ENCODE measurements at regions not wholly inside any gene's neighbourhood (a gene's known extent, or its start where the extent isn't known, plus 50 kb on each side); places are given as distances from the start of the nearest gene placed in this dataset.

DNA sequence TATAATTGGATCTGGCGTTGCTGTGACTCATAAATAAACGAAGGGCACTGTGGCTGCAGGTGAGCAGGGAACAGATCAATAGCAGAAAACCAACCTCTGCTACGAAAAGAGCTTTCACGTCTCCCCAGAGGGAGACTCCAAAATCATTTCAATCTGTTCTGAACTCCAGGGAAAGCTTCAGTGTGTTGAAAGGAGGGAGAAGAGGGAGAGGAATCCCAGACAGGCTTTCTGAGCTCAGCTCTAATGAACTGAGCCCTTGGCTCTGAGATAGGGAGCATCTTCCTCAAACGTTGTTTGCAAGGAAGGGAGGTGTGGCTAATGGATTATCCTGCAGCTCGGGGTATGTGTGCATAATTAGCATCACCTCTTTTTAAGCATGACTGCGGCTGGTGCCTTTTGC, 288.0 kb upstream of the IRX4 start:
- FAIRE-seq (no peak), DNase-seq (ENCODE audit: extremely low spot score, insufficient read length, low read depth) (no peak)

DNA sequence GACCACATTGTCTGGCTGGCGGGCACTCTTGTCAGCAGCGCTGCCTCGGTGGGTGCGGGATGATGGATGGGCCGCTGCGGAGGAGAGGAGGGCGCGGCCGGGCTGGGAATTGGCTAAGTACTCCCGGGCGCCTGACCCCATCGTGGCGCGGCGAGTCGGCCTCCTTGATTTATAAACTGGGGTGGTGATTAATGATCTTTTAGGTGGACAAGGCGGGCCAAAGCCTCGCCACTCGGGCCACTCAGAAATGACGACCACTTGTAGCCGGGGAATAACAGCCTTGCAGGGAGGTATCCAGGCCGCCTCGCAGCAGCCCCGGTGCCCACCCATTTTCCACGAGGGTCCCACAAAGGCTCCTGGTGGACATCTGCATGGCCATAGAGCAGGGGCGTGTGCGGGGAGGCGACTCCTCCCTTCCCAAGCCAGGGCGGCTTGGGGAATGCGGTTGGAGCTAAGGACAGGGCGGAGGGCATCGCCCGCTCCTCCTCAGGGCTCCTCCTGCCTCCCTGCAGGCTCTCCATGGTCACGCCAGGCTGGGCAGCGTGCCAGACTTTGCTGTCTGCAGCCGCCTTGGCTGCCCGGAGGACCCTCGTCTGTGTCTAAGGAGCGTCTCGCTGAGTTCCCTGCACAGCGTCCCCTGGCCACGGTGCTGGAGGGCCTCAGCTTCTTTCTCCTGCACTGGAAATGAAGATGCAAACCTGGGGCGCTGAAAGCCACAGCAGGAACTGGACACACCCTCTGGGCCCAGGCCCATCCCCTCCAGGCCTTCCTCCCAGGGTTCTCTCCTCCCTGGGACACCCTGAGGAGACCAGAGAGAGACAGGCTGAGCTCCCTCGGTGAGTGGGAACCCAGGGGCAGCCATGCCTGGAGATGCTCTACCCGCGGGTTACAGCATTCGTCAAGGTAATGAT, 287.4 kb upstream of the IRX4 start:
- DNase-seq (ENCODE audit: extremely low spot score, insufficient read length, low read depth) (no peak), FAIRE-seq (no peak)

GRCh38 chr5:2169430-2169808, 286.7 kb upstream of the IRX4 start:
- FAIRE-seq (no peak), DNase-seq (ENCODE audit: extremely low spot score, insufficient read length, low read depth) (no peak)

- FAIRE-seq: no peak
- no peak for DNase-seq (ENCODE audit: extremely low spot score, insufficient read length, low read depth)
Measured at GRCh38 chr5:2168601-2169429, 286.1 kb upstream of the IRX4 start.

GRCh38 chr5:2167671-2168070, 284.9 kb upstream of the IRX4 start:
- DNase-seq (ENCODE audit: extremely low spot score, insufficient read length, low read depth) (no peak), FAIRE-seq (no peak)

- DNase-seq (ENCODE audit: extremely low spot score, insufficient read length, low read depth) (no peak), FAIRE-seq (no peak)
Measured at GRCh38 chr5:2166979-2167377, 284.3 kb upstream of the IRX4 start.

DNA sequence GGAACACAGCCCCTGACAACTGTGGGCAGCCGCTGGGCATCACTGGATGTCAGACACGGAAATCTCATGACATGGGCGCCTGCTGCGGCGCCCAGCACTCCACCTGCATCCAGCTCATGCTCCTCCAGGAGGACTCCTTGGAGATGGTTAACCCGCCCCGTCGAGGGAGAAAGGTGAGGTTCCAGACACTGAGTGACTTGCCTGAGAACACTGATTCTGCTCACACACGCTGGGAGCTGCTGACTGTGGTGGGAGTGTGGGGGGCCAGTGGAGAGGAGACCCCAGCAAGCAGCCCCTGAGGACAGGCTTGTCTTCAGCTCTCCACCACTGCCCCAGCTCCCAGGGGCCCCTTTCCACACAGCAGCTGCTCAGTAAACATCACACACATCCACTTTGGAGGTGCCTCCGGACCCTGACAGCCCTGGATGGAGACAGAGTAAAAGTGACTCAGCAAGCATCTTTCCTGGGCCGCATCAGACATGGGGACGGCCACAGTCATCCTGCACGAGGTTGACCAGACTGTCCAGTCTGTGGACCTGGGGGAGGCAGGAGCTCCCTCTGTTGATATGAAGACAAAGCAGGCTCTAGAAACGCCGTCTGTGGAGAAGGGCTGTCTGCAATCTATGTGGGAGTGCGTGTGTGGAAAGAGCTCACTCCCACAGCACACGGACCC, 283.7 kb upstream of the IRX4 start:
- DNase-seq (ENCODE audit: extremely low spot score, insufficient read length, low read depth) (no peak), FAIRE-seq (no peak)

GRCh38 chr5:2165615-2166305, 283.0 kb upstream of the IRX4 start:
- DNase-seq (ENCODE audit: extremely low spot score, insufficient read length, low read depth) (no peak), FAIRE-seq (no peak)

- DNase-seq (ENCODE audit: extremely low spot score, insufficient read length, low read depth) (no peak), FAIRE-seq (no peak)
Measured at GRCh38 chr5:2165203-2165602, 282.5 kb upstream of the IRX4 start.

- FAIRE-seq: no peak
- DNase-seq (ENCODE audit: extremely low spot score, insufficient read length, low read depth): no peak
Measured at GRCh38 chr5:2164586-2164985, 281.9 kb upstream of the IRX4 start.

GRCh38 chr5:2163940-2164490, 281.3 kb upstream of the IRX4 start:
- no peak for FAIRE-seq
- DNase-seq (ENCODE audit: extremely low spot score, insufficient read length, low read depth): no peak

DNA sequence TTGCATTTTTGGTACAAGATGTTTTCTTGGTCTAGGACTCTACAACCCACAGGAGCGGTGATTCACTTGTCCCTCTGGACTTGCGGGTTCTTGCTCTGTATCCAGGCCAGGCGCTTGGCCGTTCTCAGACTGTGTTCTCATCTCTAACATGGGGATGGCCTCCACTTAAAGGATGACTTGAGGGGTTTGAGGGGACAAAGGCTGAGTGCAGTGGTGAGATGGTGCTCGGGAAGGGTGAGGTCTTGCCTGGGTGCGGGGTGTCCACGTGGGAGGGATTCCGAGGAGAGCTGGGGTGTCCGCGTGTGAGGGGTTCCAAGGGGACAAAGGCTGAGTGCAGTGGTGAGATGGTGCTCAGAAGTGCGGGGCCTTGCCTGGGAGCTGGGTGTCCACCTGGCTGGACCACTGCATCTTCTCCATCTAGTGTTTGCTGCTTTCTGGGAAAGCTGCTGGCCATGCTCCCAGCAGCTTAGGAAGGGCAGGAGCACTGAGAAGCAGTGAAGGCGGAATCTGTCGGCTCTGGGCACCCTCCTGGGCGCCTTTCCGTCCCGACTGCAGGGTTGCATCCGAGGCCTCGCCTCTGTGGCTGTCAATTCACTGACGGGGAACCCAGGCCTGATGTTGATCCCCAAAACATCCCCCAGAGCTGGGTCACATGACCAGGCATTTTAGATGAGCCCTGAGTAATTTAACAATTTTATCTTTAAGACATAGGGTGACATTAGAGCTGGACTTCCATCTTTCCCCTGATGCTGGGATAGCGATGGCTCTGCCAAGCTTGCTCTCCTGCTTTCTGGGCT, 280.5 kb upstream of the IRX4 start:
- DNase-seq (ENCODE audit: extremely low spot score, insufficient read length, low read depth) (no peak), FAIRE-seq (no peak)

DNA sequence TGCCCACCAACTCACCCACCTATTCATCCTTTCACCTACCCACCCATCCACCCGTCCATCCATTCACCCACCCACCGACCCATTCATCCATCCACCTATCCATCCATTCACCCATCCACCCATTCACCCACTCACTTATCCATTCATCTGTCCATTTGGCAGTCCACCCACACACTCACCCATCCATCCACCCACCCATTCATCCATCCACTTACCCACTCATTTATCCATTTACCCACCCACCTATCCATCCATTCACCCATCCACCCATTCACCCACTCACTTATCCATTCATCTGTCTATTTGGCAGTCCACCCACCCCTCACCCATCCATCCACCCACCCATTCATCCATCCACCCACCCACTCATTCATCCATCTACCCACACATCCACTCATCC, 278.1 kb upstream of the IRX4 start:
- FAIRE-seq (no peak), DNase-seq (ENCODE audit: extremely low spot score, insufficient read length, low read depth) (no peak)

DNA sequence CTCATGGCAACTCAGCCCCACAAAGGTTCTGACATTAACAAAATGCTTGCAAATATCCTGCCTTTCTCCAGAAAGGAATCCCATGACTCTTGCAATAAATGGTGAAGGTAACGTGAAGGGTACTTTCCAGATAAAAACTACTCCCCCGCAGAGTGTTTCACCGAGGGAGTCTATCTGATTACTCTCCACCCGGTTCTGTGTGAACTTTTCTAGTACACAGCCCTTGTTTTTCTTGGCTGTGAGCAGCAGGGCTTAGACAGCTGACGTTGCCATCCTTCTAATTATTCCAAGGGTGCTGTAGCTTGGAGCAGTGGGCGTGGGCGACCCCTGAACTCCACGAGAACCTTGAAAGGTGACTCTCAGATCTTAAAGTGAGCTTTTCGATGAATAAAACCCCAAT, 276.0 kb upstream of the IRX4 start:
- no peak for FAIRE-seq

GRCh38 chr5:2158109-2158508, 275.4 kb upstream of the IRX4 start:
- no peak for DNase-seq (ENCODE audit: extremely low spot score, insufficient read length, low read depth)
- FAIRE-seq: no peak

More for the DNA sequence above, 276.0 kb upstream of the IRX4 start:
- no peak for DNase-seq (ENCODE audit: extremely low spot score, insufficient read length, low read depth)

DNA sequence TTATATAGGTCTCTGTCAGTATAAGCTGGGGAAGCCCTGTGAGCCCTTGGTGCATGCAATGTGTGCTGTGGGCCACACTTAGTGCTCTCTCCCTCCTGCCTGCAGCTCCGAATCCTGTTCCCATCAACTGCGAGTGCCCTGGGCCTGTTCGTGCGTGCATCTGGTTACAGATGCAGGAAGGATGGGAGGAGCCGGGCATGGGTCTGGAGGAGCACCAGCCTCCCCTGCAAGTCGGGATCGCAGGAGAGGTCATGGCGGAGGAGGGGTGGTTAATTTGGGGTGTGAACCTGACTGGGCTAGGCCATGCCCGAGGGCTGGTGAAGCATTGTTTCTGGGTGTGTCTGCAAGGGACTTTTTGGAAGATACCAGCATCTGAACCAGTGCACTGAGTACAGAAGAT, 274.6 kb upstream of the IRX4 start:
- DNase-seq (ENCODE audit: extremely low spot score, insufficient read length, low read depth): no peak
- FAIRE-seq: no peak

- FAIRE-seq: no peak
- DNase-seq (ENCODE audit: extremely low spot score, insufficient read length, low read depth): no peak
Measured at GRCh38 chr5:2156358-2157059, 273.8 kb upstream of the IRX4 start.

DNA sequence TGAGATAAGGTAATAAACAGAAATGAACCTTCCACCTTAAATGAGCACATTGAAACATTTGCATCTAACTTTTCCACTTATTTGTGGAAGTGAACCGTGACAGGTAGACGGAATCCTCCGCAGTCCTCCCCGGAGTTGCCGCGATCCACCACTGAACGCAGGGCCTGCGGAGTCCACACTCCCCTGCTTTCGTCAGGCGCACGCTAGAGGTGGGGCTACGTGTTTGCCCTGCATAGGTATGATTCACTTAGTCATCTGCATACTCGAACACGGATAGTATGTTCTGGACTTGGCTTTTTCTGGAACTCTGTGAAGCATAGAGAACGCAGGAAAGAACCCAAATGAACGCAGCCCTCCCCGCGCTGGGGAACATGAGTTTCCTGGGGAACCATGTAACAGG, 272.8 kb upstream of the IRX4 start:
- DNase-seq (ENCODE audit: extremely low spot score, insufficient read length, low read depth) (no peak), FAIRE-seq (no peak)

GRCh38 chr5:2153802-2154201, 271.1 kb upstream of the IRX4 start:
- DNase-seq (ENCODE audit: extremely low spot score, insufficient read length, low read depth) (no peak), FAIRE-seq (no peak)

All from GM18507 (cell line).